Erythroblast (primary cell): ENCODE measurements at regions not wholly inside any gene's neighbourhood (a gene's known extent, or its start where the extent isn't known, plus 50 kb on each side); places are given as distances from the start of the nearest gene placed in this dataset.

ENCODE experiments used
- GATA1 ChIP-seq: IDR thresholded peaks from 2 replicates; pipeline ENCODE4 v1.6.1; 2011; ENCODE audit warnings: low read depth, mild to moderate bottlenecking, control low read depth, low read length, moderate library complexity
- POLR2A ChIP-seq: IDR thresholded peaks from 2 replicates; pipeline ENCODE4 v1.6.1; 2011; ENCODE audit warnings: mild to moderate bottlenecking, low read length

DNA sequence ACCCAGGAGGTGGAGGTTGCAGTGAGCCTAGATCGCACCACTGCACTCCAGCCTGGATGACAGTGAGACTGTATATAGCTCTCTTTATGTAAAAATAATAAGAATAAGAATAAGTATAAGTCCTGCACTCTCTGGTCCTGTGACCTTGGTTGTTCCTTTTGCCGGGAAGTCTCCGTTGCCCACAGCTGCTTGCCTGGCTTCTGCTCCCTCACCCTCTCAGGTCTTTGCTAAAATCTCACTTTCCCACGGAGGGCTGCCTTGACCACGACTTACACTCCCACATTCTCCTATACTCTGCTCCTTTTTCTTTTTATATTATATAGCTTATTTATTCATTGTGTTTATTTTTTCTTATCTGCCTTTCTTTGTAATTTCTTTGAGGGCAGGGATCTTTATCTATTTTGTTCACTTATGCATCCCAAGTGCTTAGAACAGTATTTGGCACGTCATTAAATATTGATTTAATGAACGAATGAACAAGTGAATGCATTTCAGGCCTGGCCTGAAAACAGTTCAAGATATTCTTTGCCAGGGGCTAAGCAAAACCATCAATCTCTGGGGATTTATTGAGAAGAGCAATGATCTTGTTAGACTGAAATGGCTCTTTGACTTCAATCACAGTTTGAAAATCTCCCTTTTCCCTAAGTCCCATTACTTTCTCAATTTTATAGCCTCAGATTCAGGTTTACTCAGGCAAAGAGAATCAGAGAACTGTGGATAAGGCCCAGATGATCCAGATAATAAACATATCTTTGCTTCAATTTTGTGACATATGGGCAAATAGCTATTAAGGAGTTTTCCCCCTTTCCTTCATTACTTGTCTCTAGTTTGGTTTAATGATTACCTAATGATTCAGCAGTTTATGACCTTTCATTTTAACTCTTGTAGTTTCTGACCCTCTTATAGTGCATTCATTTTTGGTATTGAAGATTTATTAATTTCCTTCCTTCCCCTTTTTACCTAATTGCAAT lies 60.8 kb upstream of the TMC1 start:
- TF ChIP-seq POLR2A: no peak
- TF ChIP-seq GATA1: no peak
